Gastrocnemius medialis (tissue), 4 donors: ENCODE measurements at regions not wholly inside any gene's neighbourhood (a gene's known extent, or its start where the extent isn't known, plus 50 kb on each side); places are given as distances from the start of the nearest gene placed in this dataset.

ENCODE experiments used
- ATAC-seq, 2 donors: fragments of 150-250 bp; one replicate each; pipeline ENCODE4 v1.9.1; 2016
- DNase-seq, 2 donors: peaks; one replicate each; pipeline ENCODE4 v3.0.0-alpha.2; 2019
- H3K27ac ChIP-seq, 4 donors: fragments of 200-600 bp; sonication (generic); 1 replicate in 1 of 4; 2 replicates in 3 of 4; pipeline ENCODE4 v1.5.1; 2016 to 2018; ENCODE audit warnings: mild to moderate bottlenecking in 2 of 4, moderate library complexity in 1 of 4
- H3K27me3 ChIP-seq, 3 donors: fragments of 200-600 bp; sonication (generic) in 2 of 3; 1 replicate in 1 of 3; 2 replicates in 2 of 3; pipeline versions ENCODE4 v1.5.1 to v1.6.0; 2016 to 2019; ENCODE audit warnings: mild to moderate bottlenecking in 1 of 3, moderate library complexity in 1 of 3
- H3K36me3 ChIP-seq, 2 donors: fragments of 200-600 bp; sonication (generic) in 1 of 2; one replicate each; pipeline ENCODE4 v1.5.1; 2017 to 2018
- H3K4me1 ChIP-seq, 2 donors: fragments of 200-600 bp; sonication (generic) in 1 of 2; one replicate each; pipeline ENCODE4 v1.5.1; 2016 to 2017; ENCODE audit warnings: mild to moderate bottlenecking in 2 of 2
- H3K4me3 ChIP-seq, 4 donors: fragments of 200-600 bp; sonication (generic) in 3 of 4; 1 replicate in 1 of 4; 2 replicates in 3 of 4; pipeline ENCODE4 v1.5.1; 2016 to 2019; ENCODE audit warnings: mild to moderate bottlenecking in 2 of 4
- H3K9me3 ChIP-seq, 3 donors: fragments of 200-600 bp; sonication (generic) in 2 of 3; 1 replicate in 1 of 3; 2 replicates in 2 of 3; pipeline ENCODE4 v1.5.1; 2016 to 2019
- CTCF ChIP-seq, 5 experiments: fragments of 450-650 bp in 3 of 5; fragments of 200-600 bp in 2 of 5; sonication (generic) in 2 of 5; IDR thresholded peaks in 4 of 5; conservative IDR thresholded peaks in 1 of 5; 1 replicate in 4 of 5; 2 replicates in 1 of 5; pipeline ENCODE4 v1.5.1; 2016 to 2019; ENCODE audit warnings: antibody characterized with exemption in 5 of 5, mild to moderate bottlenecking in 3 of 5, moderate library complexity in 3 of 5
- POLR2A ChIP-seq, 2 donors: fragments of 450-650 bp; IDR thresholded peaks; one replicate each; pipeline ENCODE4 v1.6.1; 2017; ENCODE audit warnings: antibody characterized with exemption in 2 of 2, mild to moderate bottlenecking in 2 of 2, moderate library complexity in 2 of 2
- in situ Hi-C, 4 donors: fragments of 200-750 bp; cut with MboI; loops; one replicate each; pipeline versions ENCODE4 v1.15.0 to v1.8.0; 2017; ENCODE audit warnings: low sequenced_read_pairs in 4 of 4
- intact Hi-C: fragments of 100-400 bp; cut with DNase I; formaldehyde crosslinking; loops from one replicate; pipeline ENCODE4 v1.15.1; 2023; ENCODE audit warnings: low total_unique reads

GRCh38 chr17:27985306-27985705 is 57.2 kb upstream of the NLK start:
- H3K27me3 ChIP-seq: no peaks in the 10 kb centered on the region
- peak in 1 of 2 donors; percentile 43 for ATAC-seq
- H3K9me3 ChIP-seq: no peaks in the 10 kb centered on the region
- in situ Hi-C loops: loop anchor here in 1 of 4 donors (25.0 kb wide), 1 partner anchor 102 kb away; no protein-coding TSS in a partner anchor
- TF ChIP-seq POLR2A (IDR thresholded peaks at IDR 0.05) (no peak), CTCF (IDR thresholded peaks at IDR 0.05 in 4 of 5, conservative IDR thresholded peaks at IDR 0.05 in 1 of 5) (no peak)
- no peak for DNase-seq
- no peaks in the 10 kb centered on the region for H3K36me3 ChIP-seq
- intact Hi-C loops: no loop called here
- H3K4me3 ChIP-seq: peak overlapping the region in 1 of 4 donors; percentile 28
- peak overlapping the region; percentile 45 to 70 (median 50) for H3K27ac ChIP-seq
- no peaks in the 10 kb centered on the region for H3K4me1 ChIP-seq

GRCh38 chr17:27985736-27986399 is 56.6 kb upstream of the NLK start:
- H3K9me3 ChIP-seq: no peaks in the 10 kb centered on the region
- H3K36me3 ChIP-seq: no peaks in the 10 kb centered on the region
- no peaks in the 10 kb centered on the region for H3K27me3 ChIP-seq
- H3K4me3 ChIP-seq: no peak overlapping the region
- DNase-seq (no peak), ATAC-seq (no peak)
- intact Hi-C loops (no loop called here), in situ Hi-C loops (loop anchor here in 1 of 4 donors (25.0 kb wide), 1 partner anchor 101 kb away; no protein-coding TSS in a partner anchor)
- TF ChIP-seq CTCF (IDR thresholded peaks at IDR 0.05 in 4 of 5, conservative IDR thresholded peaks at IDR 0.05 in 1 of 5): no peak
- TF ChIP-seq POLR2A (IDR thresholded peaks at IDR 0.05): no peak
- H3K27ac ChIP-seq: peak overlapping the region; percentile 45 to 70 (median 50)
- no peaks in the 10 kb centered on the region for H3K4me1 ChIP-seq

- H3K36me3 ChIP-seq: no peaks in the 10 kb centered on the region
- no peak overlapping the region for H3K4me3 ChIP-seq
- intact Hi-C loops: no loop called here
- H3K9me3 ChIP-seq: no peaks in the 10 kb centered on the region
- no peak for ATAC-seq
- peak overlapping the region in 1 of 4 donors; percentile 54 for H3K27ac ChIP-seq
- TF ChIP-seq POLR2A (IDR thresholded peaks at IDR 0.05) (no peak), CTCF (IDR thresholded peaks at IDR 0.05 in 4 of 5, conservative IDR thresholded peaks at IDR 0.05 in 1 of 5) (no peak)
- H3K4me1 ChIP-seq: no peaks in the 10 kb centered on the region
- H3K27me3 ChIP-seq: no peaks in the 10 kb centered on the region
- in situ Hi-C loops: loop anchor here in 1 of 4 donors (25.0 kb wide), 1 partner anchor 100 kb away; no protein-coding TSS in a partner anchor
- DNase-seq: no peak
Measured at GRCh38 chr17:27986805-27987684, 55.4 kb upstream of the NLK start.

- Histone ChIP-seq H3K36me3 (no peaks in the 10 kb centered on the region), H3K27ac (no peak overlapping the region), H3K9me3 (no peaks in the 10 kb centered on the region), H3K27me3 (no peaks in the 10 kb centered on the region), H3K4me1 (no peaks in the 10 kb centered on the region), H3K4me3 (no peak overlapping the region)
- ATAC-seq (no peak), DNase-seq (no peak)
- TF ChIP-seq POLR2A (IDR thresholded peaks at IDR 0.05) (no peak), CTCF (IDR thresholded peaks at IDR 0.05 in 4 of 5, conservative IDR thresholded peaks at IDR 0.05 in 1 of 5) (no peak)
- intact Hi-C loops: no loop called here
- in situ Hi-C loops: loop anchor here in 1 of 4 donors (25.0 kb wide), 1 partner anchor 98 kb away; no protein-coding TSS in a partner anchor
Measured at GRCh38 chr17:27989046-27989445, 53.4 kb upstream of the NLK start.
